ENCODE measurements at regions not wholly inside any gene's neighbourhood (a gene's known extent, or its start where the extent isn't known, plus 50 kb on each side); places are given as distances from the start of the nearest gene placed in this dataset.

- TF ChIP-seq CTCF (IDR thresholded peaks at IDR 0.05; ENCODE audit: borderline replicate concordance, extremely low read depth, low read length, poor library complexity, severe bottlenecking): no peak
- TF ChIP-seq EZH2 (IDR thresholded peaks at IDR 0.05; ENCODE audit: borderline replicate concordance, low read depth, low read length, severe bottlenecking): no peak
These were observed 53.5 kb upstream of the EIF3M start for GRCh38 chr11:32529994-32530588.

Data from DND-41 (cell line).